ENCODE measurements at regions not wholly inside any gene's neighbourhood (a gene's known extent, or its start where the extent isn't known, plus 50 kb on each side); places are given as distances from the start of the nearest gene placed in this dataset.
"Not testable (repeated sequence)": the region's sequence is repeated elsewhere in the genome, so short reads cannot be mapped to it uniquely, and the experiment has no call there.

- DNase-seq (ENCODE audit: low read depth in 3 of 3) = no peak
Measured at GRCh38 chr20:23299673-23300050, 50.9 kb upstream of the NXT1 start.

DNA sequence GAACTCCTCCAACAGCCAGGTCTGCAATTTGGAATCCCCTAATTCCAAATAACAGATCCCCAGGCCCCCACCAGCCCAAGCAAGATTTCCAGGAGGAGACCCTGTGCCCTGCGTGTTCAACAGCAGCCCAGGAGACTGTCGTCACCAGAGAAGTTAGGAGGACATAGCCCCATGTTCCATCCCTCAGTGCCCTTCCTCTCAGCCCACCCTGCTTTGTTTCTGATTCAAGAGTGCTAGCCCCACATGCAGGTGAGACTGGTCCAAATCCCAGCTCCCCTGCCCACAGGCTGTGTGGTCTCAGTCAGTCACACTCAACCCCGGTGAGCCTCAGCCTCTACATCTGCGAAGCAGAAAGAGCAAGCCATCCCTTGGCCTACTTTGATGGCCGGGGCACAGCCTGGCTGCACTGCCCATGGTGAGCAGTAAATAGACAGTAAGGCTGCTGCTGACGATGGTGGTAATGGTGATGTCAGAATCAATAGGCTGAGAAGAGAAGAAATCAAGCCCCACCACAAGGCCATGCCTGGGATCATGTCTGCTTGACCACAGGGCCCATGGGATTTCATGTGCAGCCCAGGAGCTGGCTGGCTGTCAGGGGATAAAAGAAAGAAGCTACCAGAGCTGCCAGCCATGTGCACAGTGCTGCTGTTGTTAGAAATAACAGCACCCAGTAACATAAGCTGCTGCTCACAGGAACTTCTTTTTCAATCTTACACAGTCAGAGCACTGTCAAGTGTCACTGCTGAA, 51.5 kb upstream of the NXT1 start:
- DNase-seq (ENCODE audit: low read depth in 3 of 3) = no peak

- DNase-seq (ENCODE audit: low read depth in 3 of 3) = no peak
Measured at GRCh38 chr20:23298155-23298554, 52.4 kb upstream of the NXT1 start.

- DNase-seq (ENCODE audit: low read depth in 3 of 3) = no peak
Measured at GRCh38 chr20:23296841-23297701, 53.5 kb upstream of the NXT1 start.

DNA sequence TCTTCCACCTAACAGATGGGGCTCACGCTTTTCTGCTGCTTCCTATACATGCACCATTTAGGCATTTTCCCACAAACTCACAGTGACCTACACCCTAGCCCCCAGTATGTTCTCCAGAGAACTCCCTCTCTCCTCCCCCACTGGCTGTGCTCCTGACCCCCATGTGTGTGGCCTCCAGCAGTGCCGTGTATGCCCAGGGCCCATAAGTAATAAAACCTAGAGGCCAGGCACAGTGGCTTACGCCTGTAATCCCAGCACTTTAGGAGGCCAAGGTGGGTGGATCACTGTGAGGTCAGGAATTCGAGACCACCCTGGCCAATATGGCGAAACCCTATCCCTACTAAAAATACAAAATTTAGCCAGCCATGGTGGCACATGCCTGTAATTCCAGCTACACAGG, 54.7 kb upstream of the NXT1 start:
- no peak for DNase-seq (ENCODE audit: low read depth in 3 of 3)

DNA sequence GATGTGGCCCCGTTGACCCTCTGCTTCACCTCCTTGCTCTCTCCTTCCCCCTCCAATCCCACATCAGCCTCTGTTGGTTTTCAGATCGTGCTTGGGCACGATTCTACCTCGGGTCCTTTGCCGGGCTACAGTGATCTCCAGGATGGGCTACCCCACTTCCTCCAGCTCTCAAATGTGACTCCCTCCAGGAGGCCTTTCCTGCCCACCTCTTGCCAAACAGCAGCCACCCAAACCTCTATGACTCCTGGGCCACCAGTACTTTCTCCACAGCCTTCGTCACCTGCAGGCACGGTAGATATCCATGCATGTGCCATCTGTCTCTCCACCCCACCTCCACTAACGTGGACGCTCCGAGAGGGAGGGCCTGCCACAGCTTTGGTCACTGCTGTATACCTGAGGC, 55.9 kb upstream of the NXT1 start:
- no peak for DNase-seq (ENCODE audit: low read depth in 3 of 3)

- no peak for DNase-seq (ENCODE audit: low read depth in 3 of 3)
Measured at GRCh38 chr20:23294166-23294565, 56.4 kb upstream of the NXT1 start.

DNA sequence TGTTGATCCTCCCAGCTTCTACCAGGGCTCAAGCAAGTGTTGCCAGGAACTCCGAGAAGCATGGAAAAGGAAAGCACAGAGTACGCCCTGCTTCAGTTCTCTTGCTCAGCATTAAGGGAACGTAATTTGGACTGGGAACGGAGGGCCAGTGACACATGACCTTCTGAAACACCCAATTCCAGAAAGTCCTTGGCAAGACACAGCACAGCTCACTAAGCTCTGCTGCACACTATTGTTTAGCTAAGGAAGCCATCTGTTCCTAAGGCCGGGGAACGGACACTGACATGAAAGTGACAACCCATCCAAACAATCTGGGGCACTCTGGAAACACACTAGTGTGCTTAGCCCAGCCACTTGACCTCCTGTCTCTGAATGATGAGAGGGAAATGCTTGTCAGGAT, 56.9 kb upstream of the NXT1 start:
- no peak for DNase-seq (ENCODE audit: low read depth in 3 of 3)

DNA sequence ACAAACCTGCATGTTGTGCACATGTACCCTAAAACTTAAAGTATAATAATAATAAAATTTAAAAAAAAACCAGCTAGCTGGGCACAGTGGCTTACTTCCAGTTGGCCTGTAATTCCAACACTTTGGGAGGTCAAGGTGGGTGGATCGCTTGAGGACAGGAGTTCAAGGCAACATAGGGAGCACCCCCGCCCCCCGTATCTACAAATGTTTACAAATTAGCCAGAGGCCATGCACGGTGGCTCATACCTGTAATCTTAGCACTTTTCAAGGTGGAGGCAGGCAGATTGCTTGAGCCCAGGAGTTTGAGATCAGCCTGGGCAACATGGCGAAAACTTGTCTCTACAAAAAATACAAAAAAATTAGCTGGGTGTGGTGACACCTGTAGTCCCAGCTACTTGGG, 58.3 kb upstream of the NXT1 start:
- not testable (repeated sequence) for DNase-seq (ENCODE audit: low read depth in 3 of 3)

GRCh38 chr20:23291575-23292240, 58.9 kb upstream of the NXT1 start:
- no peak for DNase-seq (ENCODE audit: low read depth in 3 of 3)

DNA sequence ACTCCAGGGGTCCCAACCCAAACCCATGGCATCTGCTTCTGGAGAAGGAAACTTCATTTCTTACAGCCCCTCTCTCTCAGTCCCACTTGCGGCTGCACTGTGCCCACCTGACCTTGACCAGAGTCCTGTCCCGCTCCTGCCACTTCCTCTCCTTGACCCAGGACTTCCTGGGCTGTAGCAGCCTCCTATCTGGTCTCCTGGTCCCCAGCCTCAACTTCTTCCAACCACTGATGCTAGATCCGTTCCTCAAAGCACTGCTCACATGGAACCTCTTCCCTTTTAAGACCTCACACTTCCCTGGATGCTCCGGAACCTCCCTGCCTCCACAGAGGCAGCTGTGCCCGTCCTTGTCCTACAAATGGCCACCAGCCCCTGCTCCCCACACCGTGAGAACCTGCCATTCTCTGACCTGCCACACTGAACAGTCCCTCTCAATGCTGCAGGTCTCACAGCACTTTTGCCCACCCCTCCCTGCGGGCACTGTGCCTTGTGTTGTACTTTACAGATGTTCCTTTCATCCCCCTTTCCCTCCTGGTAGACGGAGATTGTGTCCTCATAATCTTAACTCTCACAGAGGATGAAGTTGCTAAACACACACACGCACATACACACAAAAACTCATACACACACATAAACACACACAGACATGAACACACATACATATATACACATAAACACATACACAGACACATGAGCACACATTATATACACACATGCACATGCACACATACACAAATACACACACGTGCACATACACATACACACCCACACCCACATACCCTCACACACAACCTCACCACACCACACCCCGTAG, 59.6 kb upstream of the NXT1 start:
- DNase-seq (ENCODE audit: low read depth in 3 of 3) = no peak

DNA sequence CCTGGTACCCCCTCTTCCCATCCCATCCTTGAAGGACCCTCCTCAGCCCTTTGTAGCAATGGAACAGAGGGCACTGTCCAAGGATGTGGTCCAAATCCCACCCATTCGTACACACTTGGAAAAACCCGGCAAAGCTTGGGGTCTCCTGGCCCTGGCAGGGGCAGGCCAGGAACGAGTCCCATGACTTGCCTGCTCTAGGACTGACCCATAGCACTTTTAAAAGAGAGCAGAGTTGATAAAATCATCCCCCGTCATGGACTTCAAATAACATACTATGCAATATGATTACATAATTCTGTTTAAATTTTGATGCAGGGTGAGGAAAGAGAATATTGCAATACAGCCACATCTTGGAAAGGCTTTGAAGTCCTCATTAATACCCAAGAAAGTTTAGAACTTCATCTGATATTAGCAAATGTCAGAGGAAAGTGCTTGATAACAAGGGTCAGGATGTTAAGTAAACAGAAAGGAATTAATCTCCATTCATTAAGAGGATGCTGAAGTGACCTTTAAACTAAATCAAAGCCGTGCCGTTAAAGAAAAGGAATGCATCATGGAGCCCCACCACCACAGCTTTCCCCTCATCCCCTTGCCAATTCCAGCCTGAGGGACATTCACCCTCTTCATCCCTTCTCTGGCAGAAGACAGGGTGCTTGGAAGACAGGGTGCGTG, 60.7 kb upstream of the NXT1 start:
- no peak for DNase-seq (ENCODE audit: low read depth in 3 of 3)

DNA sequence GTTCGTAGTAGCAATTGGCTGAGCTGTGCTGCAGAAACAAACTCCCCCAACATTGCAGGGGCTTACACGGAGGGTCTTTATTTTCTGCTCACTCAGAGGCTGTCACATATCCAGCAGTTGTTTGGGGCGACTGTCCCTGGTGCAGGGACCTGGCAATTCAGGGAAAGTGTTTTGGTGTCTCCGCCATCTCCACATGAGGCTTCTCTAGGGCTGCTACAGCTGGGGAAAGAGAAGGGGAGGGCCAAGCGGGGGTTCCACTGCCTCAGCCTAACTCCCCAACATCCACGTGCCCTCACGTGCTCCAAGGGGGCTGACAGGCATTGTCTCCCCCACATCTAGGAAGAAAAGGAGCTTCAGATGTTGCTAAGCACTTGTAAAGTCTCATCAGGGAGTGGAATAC, 61.3 kb upstream of the NXT1 start:
- DNase-seq (ENCODE audit: low read depth in 3 of 3) = no peak

- no peak for DNase-seq (ENCODE audit: low read depth in 3 of 3)
Measured at GRCh38 chr20:23287354-23288190, 63.0 kb upstream of the NXT1 start.

GRCh38 chr20:23286346-23286745, 64.2 kb upstream of the NXT1 start:
- DNase-seq (ENCODE audit: low read depth in 3 of 3) = no peak

GRCh38 chr20:23285536-23285935, 65.1 kb upstream of the NXT1 start:
- DNase-seq (ENCODE audit: low read depth in 3 of 3) = no peak

GRCh38 chr20:23284009-23284408, 66.6 kb upstream of the NXT1 start:
- DNase-seq (ENCODE audit: low read depth in 3 of 3) = no peak

DNA sequence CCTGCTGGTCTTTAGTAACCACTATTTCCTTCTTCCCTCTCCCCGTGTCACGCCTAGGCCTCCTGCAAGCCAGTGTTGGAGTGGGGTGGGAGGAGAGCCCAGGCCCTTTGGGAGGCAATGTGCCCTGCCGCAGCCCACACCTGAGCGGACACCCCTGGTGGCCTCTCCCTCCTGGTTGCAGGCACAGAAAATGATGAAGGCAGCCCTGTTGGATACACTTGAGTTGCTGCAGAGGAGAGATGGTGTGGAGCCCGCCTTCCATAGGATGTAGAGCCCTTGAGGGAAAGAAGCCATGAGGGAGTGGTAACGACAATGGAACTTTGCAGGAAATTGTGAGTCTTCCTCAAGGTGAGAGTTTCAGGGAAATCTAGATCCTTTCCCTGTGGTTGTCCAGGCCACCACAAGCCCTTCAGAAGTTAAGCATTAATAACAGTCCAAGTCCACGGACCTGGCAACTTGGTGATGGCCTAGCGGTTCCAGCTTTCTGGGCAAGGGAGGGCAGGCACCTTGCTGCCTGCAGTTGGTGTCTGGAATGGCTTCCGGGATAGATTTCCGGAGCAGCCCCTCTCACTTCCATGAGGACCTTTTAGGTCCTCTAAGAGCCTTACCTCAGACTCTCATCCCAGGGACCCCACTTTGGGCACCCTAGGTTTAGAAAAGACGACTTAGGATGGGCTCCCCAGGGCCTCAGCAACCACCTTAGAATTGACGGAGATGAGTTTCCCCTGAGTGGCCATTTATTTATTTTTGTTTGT, 67.3 kb upstream of the NXT1 start:
- DNase-seq (ENCODE audit: low read depth in 3 of 3) = no peak

GRCh38 chr20:23282546-23282945, 68.0 kb upstream of the NXT1 start:
- DNase-seq (ENCODE audit: low read depth in 3 of 3) = no peak

GRCh38 chr20:23282111-23282510, 68.5 kb upstream of the NXT1 start:
- DNase-seq (ENCODE audit: low read depth in 3 of 3) = no peak

Data from stimulated activated CD4-positive, alpha-beta T cell treated with anti-CD3 and anti-CD28 coated beads, TNF-alpha, amount 100 ng/mL, for 48 hours (primary cell).